K562 (cell line): ENCODE measurements at regions not wholly inside any gene's neighbourhood (a gene's known extent, or its start where the extent isn't known, plus 50 kb on each side); places are given as distances from the start of the nearest gene placed in this dataset.

Source experiments
- ATAC-seq: fragments of 200-7000 bp; cut with Tn5 transposase; 3 replicates; pipeline ENCODE4 v1.9.1; 2020; ENCODE audit warnings: moderate library complexity
- BruUV-seq: library from RNA; stranded (reverse); fragments of 400-500 nt; replicated peaks from 2 replicates; lab custom pipeline; 2021; lab: Mats Ljungman, UMichigan
- CTCF ChIA-PET: fragments of 300-600 bp; formaldehyde crosslinking; extraction: SDS; loops from one replicate; lab custom pipeline; 2021; ENCODE audit warnings: low intra/inter-chr PET ratio; lab: Yijun Ruan, JAX
- POLR2A ChIA-PET: fragments of 300-600, 350-650 bp; sonication (Branson Sonifier 250); formaldehyde crosslinking; extraction: SDS; loops from one replicate; lab custom pipeline; 2021; ENCODE audit warnings: antibody characterized with exemption, inconsistent platforms; lab: Yijun Ruan, JAX
- DNase-seq, 4 experiments: peaks; one replicate each; pipeline versions ENCODE4 v3.0.0 to v3.0.0-alpha.2; 2011 to 2018; ENCODE audit warnings: low spot score in 3 of 4, mixed read lengths in 3 of 4; ENCODE audit errors: extremely low read depth in 1 of 4
- FAIRE-seq: peaks from 2 replicates; lab custom pipeline; 2011; peaks lifted over from hg19 to GRCh38; lab: Jason Lieb, UNC
- H2AFZ ChIP-seq: 2 replicates; pipeline ENCODE4 v1.6.0; 2011; ENCODE audit warnings: low read depth, low read length, control low read depth, inconsistent platforms
- H3K27ac ChIP-seq: fragments of 200-600 bp; 3 replicates; pipeline ENCODE4 v1.8.0; 2011; ENCODE audit warnings: low read depth, mild to moderate bottlenecking, control low read depth, inconsistent platforms, low read length, moderate library complexity, mixed read lengths; ENCODE audit errors: extremely low read depth
- H3K27me3 ChIP-seq, 2 experiments: fragments of 300-600 bp in 1 of 2; 2 replicates in 1 of 2; 3 replicates in 1 of 2; pipeline versions ENCODE4 v1.6.0 to v1.8.0; 2011; ENCODE audit warnings: inconsistent platforms in 2 of 2, low read length in 2 of 2, mild to moderate bottlenecking in 1 of 2, mixed read lengths in 1 of 2, moderate library complexity in 1 of 2; ENCODE audit not compliant: control insufficient read depth in 2 of 2, insufficient read depth in 2 of 2
- H3K36me3 ChIP-seq: fragments of 300-600 bp; 3 replicates; pipeline ENCODE4 v1.8.0; 2011; ENCODE audit warnings: mild to moderate bottlenecking, low read length, inconsistent platforms; ENCODE audit not compliant: control insufficient read depth, insufficient read depth
- H3K4me1 ChIP-seq, 2 experiments: fragments of 200-600 bp in 1 of 2; replicated peaks in 1 of 2; 2 replicates in 1 of 2; 3 replicates in 1 of 2; pipeline versions ENCODE4 v1.5.1 to v1.8.0; 2011; ENCODE audit warnings: inconsistent platforms in 2 of 2, low read length in 2 of 2, mild to moderate bottlenecking in 1 of 2, mixed read lengths in 1 of 2, moderate library complexity in 1 of 2; ENCODE audit not compliant: control insufficient read depth in 2 of 2, insufficient read depth in 2 of 2
- H3K4me2 ChIP-seq: 2 replicates; pipeline ENCODE4 v1.6.1; 2011; ENCODE audit warnings: low read length, control low read depth, inconsistent platforms, mixed read lengths; ENCODE audit not compliant: insufficient read depth
- H3K4me3 ChIP-seq: fragments of 200-600 bp; sonication (generic), shearing (Covaris generic); 2 replicates; pipeline ENCODE4 v1.5.1; 2016; ENCODE audit warnings: control low read depth, inconsistent platforms
- H3K79me2 ChIP-seq: fragments of 200-600 bp; 3 replicates; pipeline ENCODE4 v1.8.0; 2011; ENCODE audit warnings: low read length, inconsistent platforms; ENCODE audit not compliant: control insufficient read depth, insufficient read depth
- H3K9ac ChIP-seq, 2 experiments: 2 replicates each; pipeline versions ENCODE4 v1.6.0 to v1.6.1; 2011; ENCODE audit warnings: low read depth in 2 of 2, low read length in 2 of 2, control low read depth in 1 of 2, inconsistent platforms in 1 of 2, mild to moderate bottlenecking in 1 of 2, mixed read lengths in 1 of 2; ENCODE audit not compliant: insufficient read depth in 1 of 2
- H3K9me1 ChIP-seq: one replicate; pipeline ENCODE4 v1.6.0; 2011; ENCODE audit warnings: inconsistent platforms, mild to moderate bottlenecking, low read length, moderate library complexity; ENCODE audit not compliant: control insufficient read depth, insufficient read depth
- H3K9me3 ChIP-seq: replicated peaks from 2 replicates; pipeline ENCODE4 v1.5.1; 2011; ENCODE audit warnings: low read depth, low read length, inconsistent platforms; ENCODE audit not compliant: control insufficient read depth, insufficient read depth
- H4K20me1 ChIP-seq: replicated peaks from 2 replicates; pipeline ENCODE4 v1.6.1; 2011; ENCODE audit warnings: low read length, inconsistent platforms, mixed read lengths; ENCODE audit not compliant: control insufficient read depth, insufficient read depth
- ARID1B ChIP-seq: fragments of 450-650 bp; IDR thresholded peaks from 2 replicates; pipeline ENCODE4 v1.6.1; 2016; ENCODE audit warnings: antibody characterized with exemption, mild to moderate bottlenecking, inconsistent platforms
- ATF6 ChIP-seq: sonication (generic); formaldehyde crosslinking; IDR thresholded peaks from 2 replicates; pipeline ENCODE4 v1.4.0; 2020; ENCODE audit warnings: mild to moderate bottlenecking, missing genetic modification reagents
- ATF7 ChIP-seq: fragments of 450-650 bp; IDR thresholded peaks from 2 replicates; pipeline ENCODE4 v1.7.1; 2014; ENCODE audit warnings: mild to moderate bottlenecking, moderate library complexity
- CBFB ChIP-seq: sonication (generic); formaldehyde crosslinking; IDR thresholded peaks from 2 replicates; pipeline ENCODE4 v1.4.0; 2020; ENCODE audit warnings: mild to moderate bottlenecking, missing genetic modification reagents
- ELK1 ChIP-seq: sonication (generic); formaldehyde crosslinking; IDR thresholded peaks from 2 replicates; pipeline ENCODE4 v1.8.1; 2022; ENCODE audit warnings: missing genetic modification reagents
- EZH2 ChIP-seq: IDR thresholded peaks from 2 replicates; pipeline ENCODE4 v1.6.1; 2012; ENCODE audit warnings: low read depth, mild to moderate bottlenecking, inconsistent platforms, low read length, borderline replicate concordance
- FOXK2 ChIP-seq, 2 experiments: fragments of 450-650 bp; IDR thresholded peaks in 1 of 2; conservative IDR thresholded peaks in 1 of 2; 2 replicates each; pipeline ENCODE4 v1.6.1; 2016; ENCODE audit warnings: low read depth in 2 of 2, mild to moderate bottlenecking in 1 of 2
- HDGF ChIP-seq: fragments of 450-650 bp; IDR thresholded peaks from 2 replicates; pipeline ENCODE4 v1.6.1; 2016
- KDM2B ChIP-seq: fragments of 250-450 bp; sonication (Bioruptor Pico); IDR thresholded peaks from 2 replicates; pipeline ENCODE4 v1.8.0; 2021; ENCODE audit warnings: mild to moderate bottlenecking, moderate library complexity
- SNRNP70 ChIP-seq: fragments of 200-400 bp; formaldehyde crosslinking; optimal IDR thresholded peaks from 2 replicates; pipeline ENCODE3; 2017; ENCODE audit warnings: low read depth, low read length
- ZC3H11A ChIP-seq: IDR thresholded peaks from 2 replicates; pipeline ENCODE4 v1.6.1; 2012; ENCODE audit warnings: low read depth, low read length, improper control_type of control experiment
- ZNF239 ChIP-seq: fragments of 250-450 bp; sonication (Bioruptor Pico); IDR thresholded peaks from 2 replicates; pipeline ENCODE4 v1.4.0; 2020; ENCODE audit warnings: mild to moderate bottlenecking
- WGBS: fragments of 100-300 bp; shearing (Covaris generic); methylation state at CpG from one replicate; pipeline ENCODE4 v1.1.6; 2016; ENCODE audit warnings: low coverage, mixed read lengths; ENCODE audit not compliant: insufficient coverage; ENCODE audit errors: missing lambda C conversion rate; 5-methylcytosine and 5-hydroxymethylcytosine counted together
- in situ Hi-C: fragments of 300-500 bp; cut with MboI; formaldehyde crosslinking; loops from 4 replicates; pipeline ENCODE4 v1.15.0; 2018; ENCODE audit warnings: inconsistent platforms, mixed read lengths
- intact Hi-C: fragments of 100-400 bp; cut with micrococcal nuclease; formaldehyde crosslinking; loops from 2 replicates; pipeline ENCODE4 v1.14.2; 2022
- TF ChIP-seq, protein P1 (sequence below): sonication (generic); formaldehyde crosslinking; IDR thresholded peaks from 2 replicates; pipeline ENCODE4 v1.8.0; 2022; ENCODE audit warnings: mild to moderate bottlenecking, low read depth, missing genetic modification reagents
- TF ChIP-seq, protein P2 (sequence below): sonication (generic); formaldehyde crosslinking; IDR thresholded peaks from 2 replicates; pipeline ENCODE4 v1.8.1; 2023; ENCODE audit warnings: mild to moderate bottlenecking, missing genetic modification reagents

GRCh38 chr4:149203256-149204001, 612.2 kb downstream of the IQCM start (continued):
- TF ChIP-seq FOXK2 (conservative IDR thresholded peaks at IDR 0.05 in 1 of 2, IDR thresholded peaks at IDR 0.05 in 1 of 2; ENCODE audit: low read depth in 2 of 2) (no peak), ARID1B (no peak), SNRNP70 (no peak)
- TF ChIP-seq, protein P1, sequence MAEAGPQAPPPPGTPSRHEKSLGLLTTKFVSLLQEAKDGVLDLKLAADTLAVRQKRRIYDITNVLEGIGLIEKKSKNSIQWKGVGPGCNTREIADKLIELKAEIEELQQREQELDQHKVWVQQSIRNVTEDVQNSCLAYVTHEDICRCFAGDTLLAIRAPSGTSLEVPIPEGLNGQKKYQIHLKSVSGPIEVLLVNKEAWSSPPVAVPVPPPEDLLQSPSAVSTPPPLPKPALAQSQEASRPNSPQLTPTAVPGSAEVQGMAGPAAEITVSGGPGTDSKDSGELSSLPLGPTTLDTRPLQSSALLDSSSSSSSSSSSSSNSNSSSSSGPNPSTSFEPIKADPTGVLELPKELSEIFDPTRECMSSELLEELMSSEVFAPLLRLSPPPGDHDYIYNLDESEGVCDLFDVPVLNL (CRISPR knock-in tag), result no peak

DNA sequence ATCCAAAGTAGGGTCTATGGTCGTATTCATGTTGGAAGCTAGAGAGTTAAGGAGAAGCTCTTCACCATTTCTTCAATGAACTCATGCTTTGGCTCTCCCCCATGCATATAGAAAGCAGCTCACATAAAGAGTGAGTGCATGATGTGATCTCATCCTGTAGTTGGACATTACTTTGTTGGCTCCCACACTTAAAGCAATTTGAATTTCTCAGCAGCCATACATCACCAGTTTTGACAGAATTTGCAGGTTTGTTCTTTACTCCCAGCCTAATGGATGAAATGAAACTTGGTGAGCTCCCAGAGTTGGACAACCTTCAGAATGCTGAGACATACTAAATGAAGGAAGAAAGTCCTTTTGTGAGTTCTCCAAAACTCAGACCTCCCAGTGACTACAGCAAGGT, 613.5 kb downstream of the IQCM start:
- no peak overlapping the region for H3K4me3 ChIP-seq
- POLR2A ChIA-PET, result no interaction called here
- no peak for FAIRE-seq
- H3K27ac ChIP-seq, result no peak overlapping the region
- CTCF ChIA-PET, result no interaction called here
- TF ChIP-seq KDM2B (CRISPR knock-in tag) (no peak), ZNF239 (CRISPR knock-in tag) (no peak), ATF6 (CRISPR knock-in tag) (no peak), CBFB (CRISPR knock-in tag) (no peak), ATF7 (no peak), HDGF (no peak), EZH2 (no peak), ELK1 (CRISPR knock-in tag) (no peak), ZC3H11A (no peak)
- TF ChIP-seq, protein P2, sequence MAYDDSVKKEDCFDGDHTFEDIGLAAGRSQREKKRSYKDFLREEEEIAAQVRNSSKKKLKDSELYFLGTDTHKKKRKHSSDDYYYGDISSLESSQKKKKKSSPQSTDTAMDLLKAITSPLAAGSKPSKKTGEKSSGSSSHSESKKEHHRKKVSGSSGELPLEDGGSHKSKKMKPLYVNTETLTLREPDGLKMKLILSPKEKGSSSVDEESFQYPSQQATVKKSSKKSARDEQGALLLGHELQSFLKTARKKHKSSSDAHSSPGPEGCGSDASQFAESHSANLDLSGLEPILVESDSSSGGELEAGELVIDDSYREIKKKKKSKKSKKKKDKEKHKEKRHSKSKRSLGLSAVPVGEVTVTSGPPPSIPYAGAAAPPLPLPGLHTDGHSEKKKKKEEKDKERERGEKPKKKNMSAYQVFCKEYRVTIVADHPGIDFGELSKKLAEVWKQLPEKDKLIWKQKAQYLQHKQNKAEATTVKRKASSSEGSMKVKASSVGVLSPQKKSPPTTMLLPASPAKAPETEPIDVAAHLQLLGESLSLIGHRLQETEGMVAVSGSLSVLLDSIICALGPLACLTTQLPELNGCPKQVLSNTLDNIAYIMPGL (CRISPR knock-in tag), result no peak
- H3K27me3 ChIP-seq, result no peaks in the 10 kb centered on the region
- H3K4me1 ChIP-seq, result no peaks in the 10 kb centered on the region
- intact Hi-C loops (no loop called here), in situ Hi-C loops (no loop called here)
- DNase-seq, result no peak
- no peaks in the 10 kb centered on the region for H4K20me1 ChIP-seq
- no peak overlapping the region for H3K4me2 ChIP-seq
- H3K9ac ChIP-seq, result no peak overlapping the region
- no peaks in the 10 kb centered on the region for H3K79me2 ChIP-seq
- 0% methylated on average over 1 of the region's 1 CpG for WGBS
- no peaks in the 10 kb centered on the region for H3K36me3 ChIP-seq
- no peaks in the 10 kb centered on the region for H3K9me3 ChIP-seq
- no peak for ATAC-seq
- H3K9me1 ChIP-seq, result no peaks in the 10 kb centered on the region
- no TSS peak for BruUV-seq
- no peak overlapping the region for H2AFZ ChIP-seq
